ENCODE measurements at regions not wholly inside any gene's neighbourhood (a gene's known extent, or its start where the extent isn't known, plus 50 kb on each side); places are given as distances from the start of the nearest gene placed in this dataset.

- H3K27ac ChIP-seq (ENCODE audit: low read depth, low read length): no peak overlapping the region
- no peak for TF ChIP-seq EZH2phosphoT487 (conservative IDR thresholded peaks at IDR 0.05; ENCODE audit: low read length)
- no peak for TF ChIP-seq CTCF (IDR thresholded peaks at IDR 0.05; ENCODE audit: insufficient read depth, low read length, poor library complexity, severe bottlenecking)
- no peaks in the 10 kb centered on the region for H3K36me3 ChIP-seq (ENCODE audit: low read length)
- H3K9me2 ChIP-seq (replicated peaks; ENCODE audit: insufficient read depth, low read length): no peaks in the 10 kb centered on the region; the same call in 1 of the 2 replicates
- H3K4me3 ChIP-seq (ENCODE audit: insufficient read depth, low read length, poor library complexity, severe bottlenecking): no peak overlapping the region
- no peak overlapping the region for H3K4me2 ChIP-seq (ENCODE audit: low read depth, low read length, poor library complexity, severe bottlenecking)
- H3K9me3 ChIP-seq (ENCODE audit: insufficient read depth, low read length): no peaks in the 10 kb centered on the region
- no peak overlapping the region for H3K9ac ChIP-seq (ENCODE audit: low read length)
- H3F3A ChIP-seq (ENCODE audit: insufficient read depth): no peaks in the 10 kb centered on the region
- H4K20me1 ChIP-seq (ENCODE audit: low read depth, low read length): no peaks in the 10 kb centered on the region
- no peaks in the 10 kb centered on the region for H3K79me2 ChIP-seq (ENCODE audit: insufficient read depth, low read length)
- H2AFZ ChIP-seq (ENCODE audit: low read depth, low read length, severe bottlenecking): no peak overlapping the region
- no peaks in the 10 kb centered on the region for H3K27me3 ChIP-seq (ENCODE audit: low read length)
Observed at GRCh38 chr2:207385903-207386302, 143.9 kb upstream of the CREB1 start.

- Histone ChIP-seq H3K4me3 (ENCODE audit: insufficient read depth, low read length, poor library complexity, severe bottlenecking) (no peak overlapping the region), H2AFZ (ENCODE audit: low read depth, low read length, severe bottlenecking) (no peak overlapping the region), H3K9me3 (ENCODE audit: insufficient read depth, low read length) (no peaks in the 10 kb centered on the region), H3K36me3 (ENCODE audit: low read length) (no peaks in the 10 kb centered on the region), H3K9ac (ENCODE audit: low read length) (no peak overlapping the region), H3K27me3 (ENCODE audit: low read length) (no peaks in the 10 kb centered on the region), H3K79me2 (ENCODE audit: insufficient read depth, low read length) (no peaks in the 10 kb centered on the region), H4K20me1 (ENCODE audit: low read depth, low read length) (no peaks in the 10 kb centered on the region), H3K27ac (ENCODE audit: low read depth, low read length) (no peak overlapping the region), H3F3A (ENCODE audit: insufficient read depth) (no peaks in the 10 kb centered on the region), H3K4me2 (ENCODE audit: low read depth, low read length, poor library complexity, severe bottlenecking) (no peak overlapping the region), H3K9me2 (replicated peaks; ENCODE audit: insufficient read depth, low read length) (no peaks in the 10 kb centered on the region; the same call in 1 of the 2 replicates)
- no peak for TF ChIP-seq CTCF (IDR thresholded peaks at IDR 0.05; ENCODE audit: insufficient read depth, low read length, poor library complexity, severe bottlenecking)
- TF ChIP-seq EZH2phosphoT487 (conservative IDR thresholded peaks at IDR 0.05; ENCODE audit: low read length): no peak
Observed at GRCh38 chr2:207387001-207387571, 142.7 kb upstream of the CREB1 start.

GRCh38 chr2:207390302-207391095 lies 139.3 kb upstream of the CREB1 start:
- no peak overlapping the region for H3K4me2 ChIP-seq (ENCODE audit: low read depth, low read length, poor library complexity, severe bottlenecking)
- H3K9ac ChIP-seq (ENCODE audit: low read length): no peak overlapping the region
- H3K36me3 ChIP-seq (ENCODE audit: low read length): no peaks in the 10 kb centered on the region
- H3K4me3 ChIP-seq (ENCODE audit: insufficient read depth, low read length, poor library complexity, severe bottlenecking): no peak overlapping the region
- H3K9me2 ChIP-seq (replicated peaks; ENCODE audit: insufficient read depth, low read length): no peaks in the 10 kb centered on the region
- no peaks in the 10 kb centered on the region for H3F3A ChIP-seq (ENCODE audit: insufficient read depth)
- H4K20me1 ChIP-seq (ENCODE audit: low read depth, low read length): no peaks in the 10 kb centered on the region
- no peak overlapping the region for H2AFZ ChIP-seq (ENCODE audit: low read depth, low read length, severe bottlenecking)
- no peaks in the 10 kb centered on the region for H3K79me2 ChIP-seq (ENCODE audit: insufficient read depth, low read length)
- TF ChIP-seq CTCF (IDR thresholded peaks at IDR 0.05; ENCODE audit: insufficient read depth, low read length, poor library complexity, severe bottlenecking) (no peak), EZH2phosphoT487 (conservative IDR thresholded peaks at IDR 0.05; ENCODE audit: low read length) (no peak)
- H3K27ac ChIP-seq (ENCODE audit: low read depth, low read length): no peak overlapping the region
- H3K9me3 ChIP-seq (ENCODE audit: insufficient read depth, low read length): no peaks in the 10 kb centered on the region
- H3K27me3 ChIP-seq (ENCODE audit: low read length): no peaks in the 10 kb centered on the region

Measured in SU-DHL-6 (cell line).